Vagina (tissue), 2 donors: ENCODE measurements at regions not wholly inside any gene's neighbourhood (a gene's known extent, or its start where the extent isn't known, plus 50 kb on each side); places are given as distances from the start of the nearest gene placed in this dataset.
"Not testable (repeated sequence)": the region's sequence is repeated elsewhere in the genome, so short reads cannot be mapped to it uniquely, and the experiment has no call there.

Experiments
- DNase-seq, 2 donors: peaks; one replicate each; pipeline ENCODE4 v3.0.0-alpha.2; 2017; ENCODE audit errors: extremely low spot score in 2 of 2
- H3K27ac ChIP-seq: fragments of 200-600 bp; sonication (generic); one replicate; pipeline ENCODE4 v1.5.1; 2019
- H3K27me3 ChIP-seq: fragments of 200-600 bp; sonication (generic); one replicate; pipeline ENCODE4 v1.5.1; 2019
- H3K36me3 ChIP-seq, 2 donors: fragments of 200-600 bp; sonication (generic); one replicate each; pipeline ENCODE4 v1.5.1; 2017 to 2019
- H3K4me1 ChIP-seq: fragments of 200-600 bp; sonication (generic); one replicate; pipeline ENCODE4 v1.5.1; 2019
- H3K4me3 ChIP-seq, 2 donors: fragments of 200-600 bp; sonication (generic); 1 replicate in 1 of 2; 2 replicates in 1 of 2; pipeline ENCODE4 v1.5.1; 2016 to 2019
- H3K9me3 ChIP-seq: fragments of 200-600 bp; sonication (generic); one replicate; pipeline ENCODE4 v1.5.1; 2019
- CTCF ChIP-seq, 3 experiments: fragments of 450-650 bp in 2 of 3; fragments of 200-600 bp in 1 of 3; sonication (generic) in 1 of 3; IDR thresholded peaks; one replicate each; pipeline ENCODE4 v1.5.1; 2017 to 2019; ENCODE audit warnings: antibody characterized with exemption in 3 of 3, mild to moderate bottlenecking in 2 of 3, moderate library complexity in 2 of 3
- POLR2A ChIP-seq, 2 donors: fragments of 450-650 bp; IDR thresholded peaks; one replicate each; pipeline ENCODE4 v1.6.1; 2017; ENCODE audit warnings: antibody characterized with exemption in 2 of 2, mild to moderate bottlenecking in 2 of 2, moderate library complexity in 2 of 2
- POLR2AphosphoS5 ChIP-seq, 2 donors: sonication (generic); formaldehyde crosslinking; IDR thresholded peaks; one replicate each; pipeline ENCODE4 v1.9.0; 2017; ENCODE audit warnings: antibody characterized with exemption in 2 of 2, mild to moderate bottlenecking in 2 of 2, low read depth in 1 of 2; ENCODE audit not compliant: insufficient read depth in 1 of 2
- intact Hi-C: fragments of 100-400 bp; cut with DNase I; formaldehyde crosslinking; loops from one replicate; pipeline ENCODE4 v1.15.1; 2023

- TF ChIP-seq POLR2AphosphoS5 (IDR thresholded peaks at IDR 0.05; ENCODE audit: insufficient read depth in 1 of 2, low read depth in 1 of 2) (no peak), CTCF (IDR thresholded peaks at IDR 0.05) (no peak), POLR2A (IDR thresholded peaks at IDR 0.05) (no peak)
- H3K4me1 ChIP-seq = no peaks in the 10 kb centered on the region
- intact Hi-C loops = no loop called here
- H3K9me3 ChIP-seq = no peaks in the 10 kb centered on the region
- no peaks in the 10 kb centered on the region for H3K27me3 ChIP-seq
- H3K4me3 ChIP-seq = no peak overlapping the region
- H3K27ac ChIP-seq = no peak overlapping the region
- no peak for DNase-seq
- H3K36me3 ChIP-seq = no peaks in the 10 kb centered on the region
These were observed 555.5 kb downstream of the PIK3C3 start for GRCh38 chr18:42510540-42510939.

GRCh38 chr18:42513441-42513840, 558.4 kb downstream of the PIK3C3 start:
- intact Hi-C loops = no loop called here
- Histone ChIP-seq H3K4me3 (no peak overlapping the region), H3K27ac (no peak overlapping the region), H3K36me3 (no peaks in the 10 kb centered on the region), H3K9me3 (no peaks in the 10 kb centered on the region), H3K4me1 (no peaks in the 10 kb centered on the region), H3K27me3 (no peaks in the 10 kb centered on the region)
- TF ChIP-seq POLR2A (IDR thresholded peaks at IDR 0.05) (no peak), CTCF (IDR thresholded peaks at IDR 0.05) (no peak), POLR2AphosphoS5 (IDR thresholded peaks at IDR 0.05; ENCODE audit: insufficient read depth in 1 of 2, low read depth in 1 of 2) (no peak)
- no peak for DNase-seq

GRCh38 chr18:42514512-42514911, 559.5 kb downstream of the PIK3C3 start:
- DNase-seq = no peak
- TF ChIP-seq CTCF (IDR thresholded peaks at IDR 0.05) (no peak), POLR2AphosphoS5 (IDR thresholded peaks at IDR 0.05; ENCODE audit: insufficient read depth in 1 of 2, low read depth in 1 of 2) (no peak), POLR2A (IDR thresholded peaks at IDR 0.05) (no peak)
- Histone ChIP-seq H3K36me3 (no peaks in the 10 kb centered on the region), H3K9me3 (no peaks in the 10 kb centered on the region), H3K4me1 (no peaks in the 10 kb centered on the region), H3K27me3 (no peaks in the 10 kb centered on the region), H3K4me3 (no peak overlapping the region), H3K27ac (no peak overlapping the region)
- intact Hi-C loops = no loop called here

GRCh38 chr18:42517896-42518295, 562.9 kb downstream of the PIK3C3 start:
- intact Hi-C loops = no loop called here
- H3K36me3 ChIP-seq = no peaks in the 10 kb centered on the region
- H3K9me3 ChIP-seq = no peaks in the 10 kb centered on the region
- H3K4me1 ChIP-seq = no peaks in the 10 kb centered on the region
- no peak for DNase-seq
- no peak for TF ChIP-seq POLR2AphosphoS5 (IDR thresholded peaks at IDR 0.05; ENCODE audit: insufficient read depth in 1 of 2, low read depth in 1 of 2)
- H3K27ac ChIP-seq = no peak overlapping the region
- H3K4me3 ChIP-seq = no peak overlapping the region
- H3K27me3 ChIP-seq = no peaks in the 10 kb centered on the region

- H3K4me1 ChIP-seq, intact Hi-C loops, H3K27ac ChIP-seq, H3K27me3 ChIP-seq, H3K36me3 ChIP-seq, H3K9me3 ChIP-seq, H3K4me3 ChIP-seq, DNase-seq: not testable (repeated sequence)
These were observed 563.3 kb downstream of the PIK3C3 start for GRCh38 chr18:42518331-42518730.

GRCh38 chr18:42520138-42520537, 565.1 kb downstream of the PIK3C3 start:
- intact Hi-C loops = no loop called here
- H3K27ac ChIP-seq = no peak overlapping the region

More at GRCh38 chr18:42520138-42520537, 565.1 kb downstream of the PIK3C3 start:
- Histone ChIP-seq H3K9me3 (no peaks in the 10 kb centered on the region), H3K36me3 (no peaks in the 10 kb centered on the region), H3K27me3 (no peaks in the 10 kb centered on the region), H3K4me1 (no peaks in the 10 kb centered on the region), H3K4me3 (no peak overlapping the region)
- DNase-seq = no peak
- TF ChIP-seq POLR2AphosphoS5 (IDR thresholded peaks at IDR 0.05; ENCODE audit: insufficient read depth in 1 of 2, low read depth in 1 of 2) (no peak), CTCF (IDR thresholded peaks at IDR 0.05) (no peak), POLR2A (IDR thresholded peaks at IDR 0.05) (no peak)
